Gastrocnemius medialis (tissue), 4 donors: ENCODE measurements at regions not wholly inside any gene's neighbourhood (a gene's known extent, or its start where the extent isn't known, plus 50 kb on each side); places are given as distances from the start of the nearest gene placed in this dataset.

Experiments used
- ATAC-seq, 2 donors: fragments of 150-250 bp; one replicate each; pipeline ENCODE4 v1.9.1; 2016
- DNase-seq, 2 donors: peaks; one replicate each; pipeline ENCODE4 v3.0.0-alpha.2; 2019
- H3K27ac ChIP-seq, 4 donors: fragments of 200-600 bp; sonication (generic); 1 replicate in 1 of 4; 2 replicates in 3 of 4; pipeline ENCODE4 v1.5.1; 2016 to 2018; ENCODE audit warnings: mild to moderate bottlenecking in 2 of 4, moderate library complexity in 1 of 4
- H3K27me3 ChIP-seq, 3 donors: fragments of 200-600 bp; sonication (generic) in 2 of 3; 1 replicate in 1 of 3; 2 replicates in 2 of 3; pipeline versions ENCODE4 v1.5.1 to v1.6.0; 2016 to 2019; ENCODE audit warnings: mild to moderate bottlenecking in 1 of 3, moderate library complexity in 1 of 3
- H3K36me3 ChIP-seq, 2 donors: fragments of 200-600 bp; sonication (generic) in 1 of 2; one replicate each; pipeline ENCODE4 v1.5.1; 2017 to 2018
- H3K4me1 ChIP-seq, 2 donors: fragments of 200-600 bp; sonication (generic) in 1 of 2; one replicate each; pipeline ENCODE4 v1.5.1; 2016 to 2017; ENCODE audit warnings: mild to moderate bottlenecking in 2 of 2
- H3K4me3 ChIP-seq, 4 donors: fragments of 200-600 bp; sonication (generic) in 3 of 4; 1 replicate in 1 of 4; 2 replicates in 3 of 4; pipeline ENCODE4 v1.5.1; 2016 to 2019; ENCODE audit warnings: mild to moderate bottlenecking in 2 of 4
- H3K9me3 ChIP-seq, 3 donors: fragments of 200-600 bp; sonication (generic) in 2 of 3; 1 replicate in 1 of 3; 2 replicates in 2 of 3; pipeline ENCODE4 v1.5.1; 2016 to 2019
- POLR2A ChIP-seq, 2 donors: fragments of 450-650 bp; IDR thresholded peaks; one replicate each; pipeline ENCODE4 v1.6.1; 2017; ENCODE audit warnings: antibody characterized with exemption in 2 of 2, mild to moderate bottlenecking in 2 of 2, moderate library complexity in 2 of 2
- in situ Hi-C, 4 donors: fragments of 200-750 bp; cut with MboI; loops; one replicate each; pipeline versions ENCODE4 v1.15.0 to v1.8.0; 2017; ENCODE audit warnings: low sequenced_read_pairs in 4 of 4
- intact Hi-C: fragments of 100-400 bp; cut with DNase I; formaldehyde crosslinking; loops from one replicate; pipeline ENCODE4 v1.15.1; 2023; ENCODE audit warnings: low total_unique reads
- TF ChIP-seq, protein P1 (sequence below), 5 experiments: fragments of 450-650 bp in 3 of 5; fragments of 200-600 bp in 2 of 5; sonication (generic) in 2 of 5; IDR thresholded peaks in 4 of 5; conservative IDR thresholded peaks in 1 of 5; 1 replicate in 4 of 5; 2 replicates in 1 of 5; pipeline ENCODE4 v1.5.1; 2016 to 2019; ENCODE audit warnings: antibody characterized with exemption in 5 of 5, mild to moderate bottlenecking in 3 of 5, moderate library complexity in 3 of 5

- TF ChIP-seq, protein P1, sequence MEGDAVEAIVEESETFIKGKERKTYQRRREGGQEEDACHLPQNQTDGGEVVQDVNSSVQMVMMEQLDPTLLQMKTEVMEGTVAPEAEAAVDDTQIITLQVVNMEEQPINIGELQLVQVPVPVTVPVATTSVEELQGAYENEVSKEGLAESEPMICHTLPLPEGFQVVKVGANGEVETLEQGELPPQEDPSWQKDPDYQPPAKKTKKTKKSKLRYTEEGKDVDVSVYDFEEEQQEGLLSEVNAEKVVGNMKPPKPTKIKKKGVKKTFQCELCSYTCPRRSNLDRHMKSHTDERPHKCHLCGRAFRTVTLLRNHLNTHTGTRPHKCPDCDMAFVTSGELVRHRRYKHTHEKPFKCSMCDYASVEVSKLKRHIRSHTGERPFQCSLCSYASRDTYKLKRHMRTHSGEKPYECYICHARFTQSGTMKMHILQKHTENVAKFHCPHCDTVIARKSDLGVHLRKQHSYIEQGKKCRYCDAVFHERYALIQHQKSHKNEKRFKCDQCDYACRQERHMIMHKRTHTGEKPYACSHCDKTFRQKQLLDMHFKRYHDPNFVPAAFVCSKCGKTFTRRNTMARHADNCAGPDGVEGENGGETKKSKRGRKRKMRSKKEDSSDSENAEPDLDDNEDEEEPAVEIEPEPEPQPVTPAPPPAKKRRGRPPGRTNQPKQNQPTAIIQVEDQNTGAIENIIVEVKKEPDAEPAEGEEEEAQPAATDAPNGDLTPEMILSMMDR (IDR thresholded peaks at IDR 0.05 in 4 of 5, conservative IDR thresholded peaks at IDR 0.05 in 1 of 5): no peak
- no peak for TF ChIP-seq POLR2A (IDR thresholded peaks at IDR 0.05)
- no peaks in the 10 kb centered on the region for H3K27me3 ChIP-seq
- no peak overlapping the region for H3K4me3 ChIP-seq
- in situ Hi-C loops: no loop called here
- no peak overlapping the region for H3K27ac ChIP-seq
- no peaks in the 10 kb centered on the region for H3K36me3 ChIP-seq
- no peaks in the 10 kb centered on the region for H3K9me3 ChIP-seq
- intact Hi-C loops: no loop called here
- no peak for ATAC-seq
- no peak for DNase-seq
- no peaks in the 10 kb centered on the region for H3K4me1 ChIP-seq
Observed at GRCh38 chr5:144822503-144822902, 651.8 kb downstream of the KCTD16 start.

- Histone ChIP-seq H3K4me3 (no peak overlapping the region), H3K27me3 (no peaks in the 10 kb centered on the region), H3K36me3 (no peaks in the 10 kb centered on the region), H3K27ac (no peak overlapping the region), H3K9me3 (no peaks in the 10 kb centered on the region), H3K4me1 (no peaks in the 10 kb centered on the region)
- no peak for DNase-seq
- no peak for TF ChIP-seq POLR2A (IDR thresholded peaks at IDR 0.05)
- TF ChIP-seq, protein P1 (IDR thresholded peaks at IDR 0.05 in 4 of 5, conservative IDR thresholded peaks at IDR 0.05 in 1 of 5): no peak
- intact Hi-C loops (no loop called here), in situ Hi-C loops (no loop called here)
- ATAC-seq: no peak
Observed at GRCh38 chr5:144820278-144820677, 649.6 kb downstream of the KCTD16 start.

DNA sequence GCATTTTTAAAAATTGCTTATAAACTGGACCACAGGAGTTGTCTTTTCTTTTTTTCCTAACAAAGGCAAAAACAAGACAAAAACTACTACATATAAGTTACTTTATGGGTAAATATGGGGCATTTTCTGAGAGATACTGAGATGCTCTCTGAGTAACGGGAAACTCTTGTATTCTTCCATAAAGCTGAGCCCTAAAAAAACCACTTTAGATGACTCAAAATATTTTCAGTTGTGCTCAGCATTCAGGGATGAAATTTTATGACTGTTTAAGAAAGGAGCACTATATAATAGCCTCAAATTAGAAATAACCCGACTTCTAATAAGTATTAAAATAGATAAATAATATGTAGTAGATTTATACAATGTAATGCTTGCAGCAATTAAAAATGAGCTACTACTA is 644.5 kb downstream of the KCTD16 start:
- Histone ChIP-seq H3K36me3 (no peaks in the 10 kb centered on the region), H3K9me3 (no peaks in the 10 kb centered on the region), H3K4me3 (no peak overlapping the region), H3K4me1 (no peaks in the 10 kb centered on the region), H3K27me3 (no peaks in the 10 kb centered on the region), H3K27ac (no peak overlapping the region)
- in situ Hi-C loops: no loop called here
- DNase-seq (no peak), ATAC-seq (no peak)
- TF ChIP-seq POLR2A (IDR thresholded peaks at IDR 0.05): no peak
- TF ChIP-seq, protein P1 (IDR thresholded peaks at IDR 0.05 in 4 of 5, conservative IDR thresholded peaks at IDR 0.05 in 1 of 5): no peak
- intact Hi-C loops: no loop called here

GRCh38 chr5:144812763-144813162 is 642.1 kb downstream of the KCTD16 start:
- in situ Hi-C loops: no loop called here
- intact Hi-C loops: no loop called here
- no peaks in the 10 kb centered on the region for H3K9me3 ChIP-seq
- H3K4me1 ChIP-seq: no peaks in the 10 kb centered on the region
- no peaks in the 10 kb centered on the region for H3K36me3 ChIP-seq
- H3K4me3 ChIP-seq: no peak overlapping the region
- ATAC-seq: peak; percentile 68 to 72
- no peak overlapping the region for H3K27ac ChIP-seq
- no peak for TF ChIP-seq POLR2A (IDR thresholded peaks at IDR 0.05)
- TF ChIP-seq, protein P1 (IDR thresholded peaks at IDR 0.05 in 4 of 5, conservative IDR thresholded peaks at IDR 0.05 in 1 of 5): no peak
- H3K27me3 ChIP-seq: no peaks in the 10 kb centered on the region
- DNase-seq: peak; percentile 45 to 60

DNA sequence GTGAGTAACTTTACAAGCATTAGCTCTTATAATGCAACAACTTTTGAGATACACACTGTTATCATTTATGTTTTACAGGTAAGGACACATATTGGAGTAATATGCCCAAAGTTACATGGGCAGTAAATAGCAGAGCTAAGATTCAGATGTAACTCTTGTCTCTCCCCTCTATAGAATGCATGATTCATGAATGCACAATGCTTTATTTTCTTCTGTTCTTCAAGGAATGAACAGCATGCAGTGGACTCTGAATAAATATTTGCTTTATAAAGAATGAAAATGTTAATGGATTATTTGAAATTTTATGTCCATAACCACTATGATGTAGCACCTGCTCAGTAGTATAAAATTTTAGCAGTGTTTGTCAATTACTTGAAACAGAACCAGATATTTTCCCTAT is 629.5 kb downstream of the KCTD16 start:
- intact Hi-C loops (no loop called here), in situ Hi-C loops (no loop called here)
- DNase-seq: no peak
- Histone ChIP-seq H3K4me1 (no peaks in the 10 kb centered on the region), H3K27me3 (no peaks in the 10 kb centered on the region), H3K27ac (no peak overlapping the region), H3K36me3 (no peaks in the 10 kb centered on the region), H3K9me3 (no peaks in the 10 kb centered on the region), H3K4me3 (no peak overlapping the region)
- no peak for TF ChIP-seq POLR2A (IDR thresholded peaks at IDR 0.05)
- TF ChIP-seq, protein P1 (IDR thresholded peaks at IDR 0.05 in 4 of 5, conservative IDR thresholded peaks at IDR 0.05 in 1 of 5): no peak
- ATAC-seq: no peak
